K562 (cell line): ENCODE measurements at regions not wholly inside any gene's neighbourhood (a gene's known extent, or its start where the extent isn't known, plus 50 kb on each side); places are given as distances from the start of the nearest gene placed in this dataset.
A peak's percentile ranks its signal among the peaks of the same experiment; 100 is the strongest.

Source experiments
- ATAC-seq: fragments of 200-7000 bp; cut with Tn5 transposase; 3 replicates; pipeline ENCODE4 v1.9.1; 2020; ENCODE audit warnings: moderate library complexity
- BruUV-seq: library from RNA; stranded (reverse); fragments of 400-500 nt; replicated peaks from 2 replicates; lab custom pipeline; 2021; lab: Mats Ljungman, UMichigan
- CTCF ChIA-PET: fragments of 300-600 bp; formaldehyde crosslinking; extraction: SDS; loops from one replicate; lab custom pipeline; 2021; ENCODE audit warnings: low intra/inter-chr PET ratio; lab: Yijun Ruan, JAX
- POLR2A ChIA-PET: fragments of 300-600, 350-650 bp; sonication (Branson Sonifier 250); formaldehyde crosslinking; extraction: SDS; loops from one replicate; lab custom pipeline; 2021; ENCODE audit warnings: antibody characterized with exemption, inconsistent platforms; lab: Yijun Ruan, JAX
- DNase-seq, 4 experiments: peaks; one replicate each; pipeline versions ENCODE4 v3.0.0 to v3.0.0-alpha.2; 2011 to 2018; ENCODE audit warnings: low spot score in 3 of 4, mixed read lengths in 3 of 4; ENCODE audit errors: extremely low read depth in 1 of 4
- FAIRE-seq: peaks from 2 replicates; lab custom pipeline; 2011; peaks lifted over from hg19 to GRCh38; lab: Jason Lieb, UNC
- H2AFZ ChIP-seq: 2 replicates; pipeline ENCODE4 v1.6.0; 2011; ENCODE audit warnings: low read depth, low read length, control low read depth, inconsistent platforms
- H3K27ac ChIP-seq: fragments of 200-600 bp; 3 replicates; pipeline ENCODE4 v1.8.0; 2011; ENCODE audit warnings: low read depth, mild to moderate bottlenecking, control low read depth, inconsistent platforms, low read length, moderate library complexity, mixed read lengths; ENCODE audit errors: extremely low read depth
- H3K27me3 ChIP-seq, 2 experiments: fragments of 300-600 bp in 1 of 2; 2 replicates in 1 of 2; 3 replicates in 1 of 2; pipeline versions ENCODE4 v1.6.0 to v1.8.0; 2011; ENCODE audit warnings: inconsistent platforms in 2 of 2, low read length in 2 of 2, mild to moderate bottlenecking in 1 of 2, mixed read lengths in 1 of 2, moderate library complexity in 1 of 2; ENCODE audit not compliant: control insufficient read depth in 2 of 2, insufficient read depth in 2 of 2
- H3K36me3 ChIP-seq: fragments of 300-600 bp; 3 replicates; pipeline ENCODE4 v1.8.0; 2011; ENCODE audit warnings: mild to moderate bottlenecking, low read length, inconsistent platforms; ENCODE audit not compliant: control insufficient read depth, insufficient read depth
- H3K4me1 ChIP-seq, 2 experiments: fragments of 200-600 bp in 1 of 2; replicated peaks in 1 of 2; 2 replicates in 1 of 2; 3 replicates in 1 of 2; pipeline versions ENCODE4 v1.5.1 to v1.8.0; 2011; ENCODE audit warnings: inconsistent platforms in 2 of 2, low read length in 2 of 2, mild to moderate bottlenecking in 1 of 2, mixed read lengths in 1 of 2, moderate library complexity in 1 of 2; ENCODE audit not compliant: control insufficient read depth in 2 of 2, insufficient read depth in 2 of 2
- H3K4me2 ChIP-seq: 2 replicates; pipeline ENCODE4 v1.6.1; 2011; ENCODE audit warnings: low read length, control low read depth, inconsistent platforms, mixed read lengths; ENCODE audit not compliant: insufficient read depth
- H3K4me3 ChIP-seq: fragments of 200-600 bp; sonication (generic), shearing (Covaris generic); 2 replicates; pipeline ENCODE4 v1.5.1; 2016; ENCODE audit warnings: control low read depth, inconsistent platforms
- H3K79me2 ChIP-seq: fragments of 200-600 bp; 3 replicates; pipeline ENCODE4 v1.8.0; 2011; ENCODE audit warnings: low read length, inconsistent platforms; ENCODE audit not compliant: control insufficient read depth, insufficient read depth
- H3K9ac ChIP-seq, 2 experiments: 2 replicates each; pipeline versions ENCODE4 v1.6.0 to v1.6.1; 2011; ENCODE audit warnings: low read depth in 2 of 2, low read length in 2 of 2, control low read depth in 1 of 2, inconsistent platforms in 1 of 2, mild to moderate bottlenecking in 1 of 2, mixed read lengths in 1 of 2; ENCODE audit not compliant: insufficient read depth in 1 of 2
- H3K9me1 ChIP-seq: one replicate; pipeline ENCODE4 v1.6.0; 2011; ENCODE audit warnings: inconsistent platforms, mild to moderate bottlenecking, low read length, moderate library complexity; ENCODE audit not compliant: control insufficient read depth, insufficient read depth
- H3K9me3 ChIP-seq: replicated peaks from 2 replicates; pipeline ENCODE4 v1.5.1; 2011; ENCODE audit warnings: low read depth, low read length, inconsistent platforms; ENCODE audit not compliant: control insufficient read depth, insufficient read depth
- H4K20me1 ChIP-seq: replicated peaks from 2 replicates; pipeline ENCODE4 v1.6.1; 2011; ENCODE audit warnings: low read length, inconsistent platforms, mixed read lengths; ENCODE audit not compliant: control insufficient read depth, insufficient read depth
- BACH1 ChIP-seq: fragments of 200-800 bp; sonication (Bioruptor generic); IDR thresholded peaks from 2 replicates; pipeline ENCODE4 v1.6.1; 2016; ENCODE audit warnings: missing genetic modification characterization, missing compliant biosample characterization
- CEBPB ChIP-seq: fragments of 450-650 bp; IDR thresholded peaks from 2 replicates; pipeline ENCODE4 v1.6.1; 2016; ENCODE audit warnings: missing genetic modification characterization, missing compliant biosample characterization
- CEBPG ChIP-seq, 3 experiments: fragments of 200-800 bp in 1 of 3; sonication (Bioruptor generic) in 1 of 3; sonication (generic) in 1 of 3; formaldehyde crosslinking in 1 of 3; IDR thresholded peaks in 2 of 3; conservative IDR thresholded peaks in 1 of 3; 2 replicates each; pipeline versions ENCODE4 v1.6.1 to v1.8.0; 2016 to 2022; ENCODE audit warnings: missing compliant biosample characterization in 2 of 3, missing genetic modification characterization in 2 of 3, mild to moderate bottlenecking in 1 of 3, missing genetic modification reagents in 1 of 3
- FOXK2 ChIP-seq, 2 experiments: fragments of 450-650 bp; IDR thresholded peaks in 1 of 2; conservative IDR thresholded peaks in 1 of 2; 2 replicates each; pipeline ENCODE4 v1.6.1; 2016; ENCODE audit warnings: low read depth in 2 of 2, mild to moderate bottlenecking in 1 of 2
- ILF3 ChIP-seq: fragments of 450-650 bp; IDR thresholded peaks from 2 replicates; pipeline ENCODE4 v1.6.1; 2018; ENCODE audit warnings: antibody characterized with exemption, mild to moderate bottlenecking, moderate library complexity, borderline replicate concordance
- ILK ChIP-seq: fragments of 450-650 bp; IDR thresholded peaks from 2 replicates; pipeline ENCODE4 v1.6.1; 2016; ENCODE audit warnings: missing genetic modification characterization, low read depth, mild to moderate bottlenecking, missing compliant biosample characterization, moderate library complexity, borderline replicate concordance
- JUN ChIP-seq, 2 experiments: sonication (generic) in 1 of 2; formaldehyde crosslinking in 1 of 2; IDR thresholded peaks; 2 replicates each; pipeline versions ENCODE4 v1.6.1 to v1.8.0; 2012 to 2022; ENCODE audit warnings: borderline replicate concordance in 2 of 2, mild to moderate bottlenecking in 2 of 2, improper control_type of control experiment in 1 of 2, low read depth in 1 of 2, low read length in 1 of 2, missing genetic modification reagents in 1 of 2
- KLF16 ChIP-seq: IDR thresholded peaks from 2 replicates; pipeline ENCODE4 v1.6.1; 2016; ENCODE audit warnings: antibody characterized with exemption
- NR2C2 ChIP-seq, 2 experiments: fragments of 200-800 bp in 1 of 2; sonication (Bioruptor generic) in 1 of 2; sonication (generic) in 1 of 2; formaldehyde crosslinking in 1 of 2; IDR thresholded peaks; 2 replicates each; pipeline versions ENCODE4 v1.6.1 to v1.8.0; 2016 to 2022; ENCODE audit warnings: mild to moderate bottlenecking in 1 of 2, missing compliant biosample characterization in 1 of 2, missing genetic modification characterization in 1 of 2, missing genetic modification reagents in 1 of 2
- RHOXF2B ChIP-seq: fragments of 250-450 bp; sonication (Bioruptor Pico); conservative IDR thresholded peaks from 2 replicates; pipeline ENCODE4 v1.5.1; 2021
- SLC30A9 ChIP-seq: fragments of 250-450 bp; sonication (Bioruptor Pico); IDR thresholded peaks from 2 replicates; pipeline ENCODE4 v1.8.0; 2022; ENCODE audit warnings: mild to moderate bottlenecking, moderate library complexity
- SPI1 ChIP-seq: IDR thresholded peaks from 2 replicates; pipeline ENCODE4 v1.6.1; 2011; ENCODE audit warnings: low read depth, low read length, control low read depth, borderline replicate concordance
- SREBF1 ChIP-seq: fragments of 150-350 bp; IDR thresholded peaks from 2 replicates; pipeline ENCODE4 v1.6.1; 2014; ENCODE audit warnings: antibody characterized with exemption, low read depth, low read length, borderline replicate concordance
- ZFP1 ChIP-seq: fragments of 450-650 bp; formaldehyde crosslinking; IDR thresholded peaks from 2 replicates; pipeline ENCODE4 v1.4.0; 2020; ENCODE audit warnings: mild to moderate bottlenecking, mixed read lengths
- ZNF212 ChIP-seq: fragments of 450-650 bp; formaldehyde crosslinking; IDR thresholded peaks from 2 replicates; pipeline ENCODE4 v1.4.0; 2020; ENCODE audit warnings: mild to moderate bottlenecking
- WGBS: fragments of 100-300 bp; shearing (Covaris generic); methylation state at CpG from one replicate; pipeline ENCODE4 v1.1.6; 2016; ENCODE audit warnings: low coverage, mixed read lengths; ENCODE audit not compliant: insufficient coverage; ENCODE audit errors: missing lambda C conversion rate; 5-methylcytosine and 5-hydroxymethylcytosine counted together
- in situ Hi-C: fragments of 300-500 bp; cut with MboI; formaldehyde crosslinking; loops from 4 replicates; pipeline ENCODE4 v1.15.0; 2018; ENCODE audit warnings: inconsistent platforms, mixed read lengths
- intact Hi-C: fragments of 100-400 bp; cut with micrococcal nuclease; formaldehyde crosslinking; loops from 2 replicates; pipeline ENCODE4 v1.14.2; 2022
- TF ChIP-seq, protein P1 (sequence below): sonication (generic); IDR thresholded peaks from 2 replicates; pipeline ENCODE4 v1.6.1; 2016

- Histone ChIP-seq H3K4me1 (no peaks in the 10 kb centered on the region), H3K9me3 (no peaks in the 10 kb centered on the region), H3K27me3 (no peaks in the 10 kb centered on the region), H3K27ac (no peak overlapping the region), H4K20me1 (no peaks in the 10 kb centered on the region), H2AFZ (no peak overlapping the region), H3K9me1 (no peaks in the 10 kb centered on the region), H3K4me3 (no peak overlapping the region), H3K4me2 (no peak overlapping the region), H3K79me2 (no peaks in the 10 kb centered on the region), H3K36me3 (no peaks in the 10 kb centered on the region), H3K9ac (no peak overlapping the region)
- DNase-seq (no peak), ATAC-seq (no peak), FAIRE-seq (no peak)
- CTCF ChIA-PET = no interaction called here
- intact Hi-C loops = no loop called here
- 0% methylated on average over 1 of the region's 1 CpG for WGBS
- POLR2A ChIA-PET = no interaction called here
- TF ChIP-seq CEBPG (CRISPR knock-in tag; IDR thresholded peaks at IDR 0.05) (no peak), CEBPG (tag; conservative IDR thresholded peaks at IDR 0.05 in 1 of 2, IDR thresholded peaks at IDR 0.05 in 1 of 2) (peak in 1 of 2 experiments; percentile 51; a peak in 2 of 4 replicates), CEBPB (tag) (peak; percentile 31; the same call in 1 of the 2 replicates), SREBF1 (no peak)
- no TSS peak for BruUV-seq
- in situ Hi-C loops = no loop called here
Measured at GRCh38 chr5:98599016-98599415, 174.4 kb upstream of the RGMB start.

DNA sequence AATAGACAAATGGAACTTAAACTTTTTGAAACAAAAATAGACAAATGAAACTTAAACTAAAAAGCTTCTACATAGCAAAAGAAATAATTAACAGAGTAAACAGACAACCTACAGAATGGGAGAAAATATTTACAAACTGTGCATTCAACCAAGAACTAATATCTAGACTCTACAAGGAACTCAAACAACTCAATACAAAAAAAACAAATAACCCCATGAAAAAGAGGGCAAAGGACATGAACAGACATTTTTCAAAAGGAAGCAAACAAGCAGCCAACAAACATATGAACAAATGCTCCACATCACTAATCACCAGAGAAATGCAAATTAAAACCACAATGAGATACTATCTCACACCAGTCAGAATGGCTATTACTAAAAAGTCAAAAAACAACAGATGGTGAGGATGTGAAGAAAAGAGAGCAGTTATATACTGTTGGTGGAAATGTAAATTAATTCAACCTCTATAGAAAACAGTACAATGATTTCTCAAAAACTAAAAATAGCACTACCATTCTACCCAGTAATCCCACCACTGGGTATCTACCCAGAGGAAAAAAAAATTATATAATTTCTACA lies 170.8 kb upstream of the RGMB start:
- TF ChIP-seq ZFP1 (CRISPR knock-in tag) (no peak), FOXK2 (conservative IDR thresholded peaks at IDR 0.05 in 1 of 2, IDR thresholded peaks at IDR 0.05 in 1 of 2; ENCODE audit: low read depth in 2 of 2) (no peak), NR2C2 (CRISPR knock-in tag; IDR thresholded peaks at IDR 0.05) (no peak), NR2C2 (tag; IDR thresholded peaks at IDR 0.05) (no peak), ILK (tag) (no peak), ZNF212 (CRISPR knock-in tag) (no peak), ILF3 (no peak), SLC30A9 (CRISPR knock-in tag) (no peak), KLF16 (no peak), RHOXF2B (CRISPR knock-in tag) (no peak), BACH1 (no peak), SPI1 (no peak), JUN (IDR thresholded peaks at IDR 0.05; ENCODE audit: borderline replicate concordance, low read depth, low read length) (no peak), JUN (CRISPR knock-in tag; IDR thresholded peaks at IDR 0.05; ENCODE audit: borderline replicate concordance) (no peak)
- TF ChIP-seq, protein P1, sequence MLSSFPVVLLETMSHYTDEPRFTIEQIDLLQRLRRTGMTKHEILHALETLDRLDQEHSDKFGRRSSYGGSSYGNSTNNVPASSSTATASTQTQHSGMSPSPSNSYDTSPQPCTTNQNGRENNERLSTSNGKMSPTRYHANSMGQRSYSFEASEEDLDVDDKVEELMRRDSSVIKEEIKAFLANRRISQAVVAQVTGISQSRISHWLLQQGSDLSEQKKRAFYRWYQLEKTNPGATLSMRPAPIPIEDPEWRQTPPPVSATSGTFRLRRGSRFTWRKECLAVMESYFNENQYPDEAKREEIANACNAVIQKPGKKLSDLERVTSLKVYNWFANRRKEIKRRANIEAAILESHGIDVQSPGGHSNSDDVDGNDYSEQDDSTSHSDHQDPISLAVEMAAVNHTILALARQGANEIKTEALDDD = no peak
- intact Hi-C loops = no loop called here
- DNase-seq (no peak), FAIRE-seq (no peak), ATAC-seq (no peak)
- in situ Hi-C loops = no loop called here
- H3K4me3 ChIP-seq = no peak overlapping the region
- BruUV-seq = no TSS peak
- no peaks in the 10 kb centered on the region for H3K27me3 ChIP-seq
- H3K79me2 ChIP-seq = no peaks in the 10 kb centered on the region
- no peak overlapping the region for H3K4me2 ChIP-seq
- H3K9ac ChIP-seq = no peak overlapping the region
- H2AFZ ChIP-seq = no peak overlapping the region
- H3K36me3 ChIP-seq = no peaks in the 10 kb centered on the region
- no peaks in the 10 kb centered on the region for H3K9me1 ChIP-seq
- H3K4me1 ChIP-seq = no peaks in the 10 kb centered on the region
- ChIA-PET CTCF (no interaction called here), POLR2A (no interaction called here)
- no peaks in the 10 kb centered on the region for H4K20me1 ChIP-seq
- no peaks in the 10 kb centered on the region for H3K9me3 ChIP-seq
- no peak overlapping the region for H3K27ac ChIP-seq
